H1 (cell line): ENCODE measurements at regions not wholly inside any gene's neighbourhood (a gene's known extent, or its start where the extent isn't known, plus 50 kb on each side); places are given as distances from the start of the nearest gene placed in this dataset.

Experiments used
- EP300 ChIP-seq, 2 experiments: IDR thresholded peaks; 1 replicate in 1 of 2; 2 replicates in 1 of 2; pipeline ENCODE4 v1.6.1; 2011 to 2012; ENCODE audit warnings: low read depth in 2 of 2, low read length in 2 of 2, mild to moderate bottlenecking in 2 of 2, borderline replicate concordance in 1 of 2, inconsistent platforms in 1 of 2, moderate library complexity in 1 of 2
- RAD21 ChIP-seq, 2 experiments: IDR thresholded peaks in 1 of 2; conservative IDR thresholded peaks in 1 of 2; 2 replicates each; pipeline ENCODE4 v1.6.1; 2011; ENCODE audit warnings: low read depth in 2 of 2, low read length in 2 of 2, improper control_type of control experiment in 1 of 2, inconsistent platforms in 1 of 2, mild to moderate bottlenecking in 1 of 2, moderate library complexity in 1 of 2
- SIRT6 ChIP-seq: IDR thresholded peaks from one replicate; pipeline ENCODE4 v1.7.1; 2012; ENCODE audit warnings: low read length, inconsistent platforms

DNA sequence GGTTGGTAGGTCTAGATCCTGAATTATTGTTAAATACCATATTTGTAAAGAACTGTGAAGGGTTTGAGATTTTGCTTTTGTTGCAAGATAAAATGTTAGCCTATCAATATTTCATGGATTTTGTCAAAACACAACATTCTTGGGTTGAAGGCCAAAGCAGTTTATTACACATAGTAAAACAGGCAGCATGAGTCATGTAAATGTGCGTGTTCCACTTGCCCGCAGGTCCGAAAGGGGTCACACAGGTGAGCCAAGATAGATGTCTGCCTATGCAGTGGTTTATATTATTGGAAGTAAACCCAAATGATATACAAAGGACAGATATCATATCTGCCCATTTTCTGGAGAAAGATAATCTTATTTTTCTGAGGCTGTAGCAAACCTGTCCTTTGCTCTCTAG is 1654.4 kb upstream of the SPRY2 start (continued):
- TF ChIP-seq SIRT6 (no peak), EP300 (IDR thresholded peaks at IDR 0.05; ENCODE audit: borderline replicate concordance in 1 of 2, low read depth in 2 of 2, low read length in 2 of 2) (no peak), RAD21 (IDR thresholded peaks at IDR 0.05 in 1 of 2, conservative IDR thresholded peaks at IDR 0.05 in 1 of 2; ENCODE audit: low read depth in 2 of 2, low read length in 2 of 2) (no peak)
- TF ChIP-seq, all 59 proteins: peak for 0
